Body of pancreas (tissue), 4 donors: ENCODE measurements at regions not wholly inside any gene's neighbourhood (a gene's known extent, or its start where the extent isn't known, plus 50 kb on each side); places are given as distances from the start of the nearest gene placed in this dataset.

ENCODE experiments used
- ATAC-seq: fragments of 150-250 bp; one replicate; pipeline ENCODE4 v1.9.1; 2016
- DNase-seq, 4 donors: peaks; one replicate each; pipeline ENCODE4 v3.0.0-alpha.2; 2019
- H3K27ac ChIP-seq, 4 donors: fragments of 200-600 bp; sonication (generic); 1 replicate in 3 of 4; 2 replicates in 1 of 4; pipeline versions ENCODE4 v1.5.1 to v1.6.1; 2016 to 2019; ENCODE audit warnings: mild to moderate bottlenecking in 1 of 4, mixed read lengths in 1 of 4, moderate library complexity in 1 of 4
- H3K27me3 ChIP-seq, 2 donors: fragments of 200-600 bp; sonication (generic); one replicate each; pipeline ENCODE4 v1.6.0; 2016; ENCODE audit warnings: mild to moderate bottlenecking in 1 of 2
- H3K36me3 ChIP-seq, 2 donors: fragments of 200-600 bp; sonication (generic); replicated peaks in 1 of 2; 2 replicates each; pipeline ENCODE4 v1.5.1; 2016; ENCODE audit warnings: low read depth in 2 of 2; ENCODE audit not compliant: insufficient read depth in 1 of 2
- H3K4me1 ChIP-seq: fragments of 200-600 bp; sonication (generic); one replicate; pipeline ENCODE4 v1.6.0; 2016
- H3K4me3 ChIP-seq, 2 donors: fragments of 200-600 bp; sonication (generic); 1 replicate in 1 of 2; 2 replicates in 1 of 2; pipeline ENCODE4 v1.5.1; 2016 to 2019
- H3K9me3 ChIP-seq, 3 donors: fragments of 200-600 bp; sonication (generic); 1 replicate in 2 of 3; 2 replicates in 1 of 3; pipeline ENCODE4 v1.5.1; 2016
- CTCF ChIP-seq, 7 experiments: fragments of 450-650 bp in 4 of 7; fragments of 200-600 bp in 3 of 7; sonication (generic) in 3 of 7; IDR thresholded peaks; one replicate each; pipeline ENCODE4 v1.5.1; 2016 to 2019; ENCODE audit warnings: antibody characterized with exemption in 7 of 7
- POLR2A ChIP-seq, 3 donors: fragments of 450-650 bp; IDR thresholded peaks; one replicate each; pipeline ENCODE4 v1.6.1; 2016; ENCODE audit warnings: antibody characterized with exemption in 3 of 3, mild to moderate bottlenecking in 2 of 3
- WGBS, 2 donors: methylation state at CpG; one replicate each; pipeline ENCODE4 v1.1.5; 2017; 5-methylcytosine and 5-hydroxymethylcytosine counted together
- intact Hi-C: fragments of 100-400 bp; cut with DNase I; formaldehyde crosslinking; loops from one replicate; pipeline ENCODE4 v1.15.1; 2023

GRCh38 chr12:93102312-93102711 is 173.2 kb upstream of the EEA1 start:
- Histone ChIP-seq H3K36me3 (no peaks in the 10 kb centered on the region), H3K27ac (peak overlapping the region in 2 of 4 donors; percentile 0 to 23), H3K4me3 (no peak overlapping the region), H3K4me1 (no peaks in the 10 kb centered on the region), H3K9me3 (no peaks in the 10 kb centered on the region), H3K27me3 (no peaks in the 10 kb centered on the region)
- ATAC-seq (no peak), DNase-seq (no peak)
- WGBS, 2 donors, result 28 to 32% methylated on average over 1 of the region's 1 CpG
- intact Hi-C loops, result no loop called here
- no peak for TF ChIP-seq CTCF (IDR thresholded peaks at IDR 0.05)
- no peak for TF ChIP-seq POLR2A (IDR thresholded peaks at IDR 0.05)

- ATAC-seq (no peak), DNase-seq (no peak)
- Histone ChIP-seq H3K27me3 (no peaks in the 10 kb centered on the region), H3K9me3 (no peaks in the 10 kb centered on the region), H3K36me3 (no peaks in the 10 kb centered on the region), H3K4me1 (no peaks in the 10 kb centered on the region), H3K27ac (peak overlapping the region in 2 of 4 donors; percentile 0 to 23), H3K4me3 (no peak overlapping the region)
- 48 to 50% methylated on average over 2 of the region's 2 CpGs for WGBS, 2 donors
- TF ChIP-seq POLR2A (IDR thresholded peaks at IDR 0.05) (no peak), CTCF (IDR thresholded peaks at IDR 0.05) (no peak)
- intact Hi-C loops, result no loop called here
Observed at GRCh38 chr12:93102744-93103143, 173.6 kb upstream of the EEA1 start.

- intact Hi-C loops, result no loop called here
- Histone ChIP-seq H3K9me3 (no peaks in the 10 kb centered on the region), H3K27me3 (no peaks in the 10 kb centered on the region), H3K4me1 (no peaks in the 10 kb centered on the region), H3K36me3 (no peaks in the 10 kb centered on the region), H3K27ac (no peak overlapping the region), H3K4me3 (no peak overlapping the region)
- WGBS, 2 donors, result 88% methylated on average over 3 of the region's 3 CpGs
- ATAC-seq (no peak), DNase-seq (no peak)
- TF ChIP-seq POLR2A (IDR thresholded peaks at IDR 0.05) (no peak), CTCF (IDR thresholded peaks at IDR 0.05) (no peak)
Observed at GRCh38 chr12:93103154-93103553, 174.1 kb upstream of the EEA1 start.

GRCh38 chr12:93104535-93104934 is 175.4 kb upstream of the EEA1 start:
- H3K9me3 ChIP-seq, result no peaks in the 10 kb centered on the region
- H3K27ac ChIP-seq, result no peak overlapping the region
- no peaks in the 10 kb centered on the region for H3K36me3 ChIP-seq
- TF ChIP-seq CTCF (IDR thresholded peaks at IDR 0.05) (no peak), POLR2A (IDR thresholded peaks at IDR 0.05) (no peak)
- ATAC-seq (no peak), DNase-seq (no peak)
- H3K4me1 ChIP-seq, result no peaks in the 10 kb centered on the region
- 86 to 88% methylated on average over 1 of the region's 1 CpG for WGBS, 2 donors
- no peaks in the 10 kb centered on the region for H3K27me3 ChIP-seq
- no peak overlapping the region for H3K4me3 ChIP-seq
- intact Hi-C loops, result no loop called here

GRCh38 chr12:93106910-93107309 is 177.8 kb upstream of the EEA1 start:
- H3K27me3 ChIP-seq, result no peaks in the 10 kb centered on the region
- intact Hi-C loops, result no loop called here
- no peaks in the 10 kb centered on the region for H3K36me3 ChIP-seq
- ATAC-seq (no peak), DNase-seq (no peak)
- no peak overlapping the region for H3K27ac ChIP-seq
- H3K9me3 ChIP-seq, result no peaks in the 10 kb centered on the region
- TF ChIP-seq CTCF (IDR thresholded peaks at IDR 0.05) (no peak), POLR2A (IDR thresholded peaks at IDR 0.05) (no peak)
- no peaks in the 10 kb centered on the region for H3K4me1 ChIP-seq
- no peak overlapping the region for H3K4me3 ChIP-seq
- WGBS, 2 donors, result 50 to 52% methylated on average over 2 of the region's 2 CpGs
